ENCODE measurements at regions not wholly inside any gene's neighbourhood (a gene's known extent, or its start where the extent isn't known, plus 50 kb on each side); places are given as distances from the start of the nearest gene placed in this dataset.

- no peak for TF ChIP-seq ZFX (IDR thresholded peaks at IDR 0.05)
- TF ChIP-seq CTCF (conservative IDR thresholded peaks at IDR 0.05) = no peak
These were observed 363.6 kb upstream of the CNR1 start for GRCh38 chr6:88529726-88530125.
